ENCODE measurements at regions not wholly inside any gene's neighbourhood (a gene's known extent, or its start where the extent isn't known, plus 50 kb on each side); places are given as distances from the start of the nearest gene placed in this dataset.

- TF ChIP-seq ETV1 (tag; conservative IDR thresholded peaks at IDR 0.05; ENCODE audit: low read depth) (no peak), NCOA1 (IDR thresholded peaks at IDR 0.05; ENCODE audit: low read depth) (no peak), NCOA6 (IDR thresholded peaks at IDR 0.05) (no peak)
Measured at GRCh38 chr4:85402371-85402770, 72.6 kb upstream of the ARHGAP24 start.

Measured in K562 (cell line).